GM18909 (cell line): ENCODE measurements at regions not wholly inside any gene's neighbourhood (a gene's known extent, or its start where the extent isn't known, plus 50 kb on each side); places are given as distances from the start of the nearest gene placed in this dataset.
"Not testable (repeated sequence)": the region's sequence is repeated elsewhere in the genome, so short reads cannot be mapped to it uniquely, and the experiment has no call there.

Experiments
- ATAC-seq: cut with Tn5 transposase; IDR thresholded peaks from one replicate; pipeline ENCODE4 v1.9.1; 2021; ENCODE audit warnings: mild to moderate bottlenecking; ENCODE audit not compliant: unreplicated experiment, poor library complexity

GRCh38 chrX:66915893-66916292, 277.0 kb upstream of the EDA2R start:
- ATAC-seq, result no peak

GRCh38 chrX:66914080-66914479, 275.2 kb upstream of the EDA2R start:
- no peak for ATAC-seq

- ATAC-seq, result no peak
Measured at GRCh38 chrX:66912417-66912816, 273.5 kb upstream of the EDA2R start.

GRCh38 chrX:66902081-66902480, 263.2 kb upstream of the EDA2R start:
- no peak for ATAC-seq

GRCh38 chrX:66900886-66901285, 262.0 kb upstream of the EDA2R start:
- ATAC-seq, result no peak

GRCh38 chrX:66892004-66892403, 253.1 kb upstream of the EDA2R start:
- ATAC-seq, result no peak

- ATAC-seq, result no peak
Measured at GRCh38 chrX:66889418-66889817, 250.5 kb upstream of the EDA2R start.

- ATAC-seq, result no peak
Measured at GRCh38 chrX:66882101-66882500, 243.2 kb upstream of the EDA2R start.

- no peak for ATAC-seq
Measured at GRCh38 chrX:66876776-66877175, 237.9 kb upstream of the EDA2R start.

GRCh38 chrX:66872771-66873170, 233.9 kb upstream of the EDA2R start:
- no peak for ATAC-seq

GRCh38 chrX:66863721-66864120, 224.8 kb upstream of the EDA2R start:
- ATAC-seq, result no peak

- peak; percentile 99 for ATAC-seq
Measured at GRCh38 chrX:66833426-66833825, 194.5 kb upstream of the EDA2R start.

GRCh38 chrX:66815227-66815626, 176.3 kb upstream of the EDA2R start:
- no peak for ATAC-seq

GRCh38 chrX:66794514-66794913, 155.6 kb upstream of the EDA2R start:
- not testable (repeated sequence) for ATAC-seq

GRCh38 chrX:66766318-66766717, 127.4 kb upstream of the EDA2R start:
- ATAC-seq, result no peak

- no peak for ATAC-seq
Measured at GRCh38 chrX:66760651-66761050, 121.8 kb upstream of the EDA2R start.

- ATAC-seq, result peak; percentile 76
Measured at GRCh38 chrX:66756717-66757116, 117.8 kb upstream of the EDA2R start.

GRCh38 chrX:66751136-66751782, 112.4 kb upstream of the EDA2R start:
- no peak for ATAC-seq

GRCh38 chrX:66744519-66744918, 105.6 kb upstream of the EDA2R start:
- not testable (repeated sequence) for ATAC-seq

- peak; percentile 74 for ATAC-seq
Measured at GRCh38 chrX:66731398-66731797, 92.5 kb upstream of the EDA2R start.

GRCh38 chrX:66728818-66729271, 90.0 kb upstream of the EDA2R start:
- ATAC-seq, result peak; percentile 77

GRCh38 chrX:66717926-66718325, 79.0 kb upstream of the EDA2R start:
- ATAC-seq, result no peak
